Adrenal gland (tissue), 9 donors: ENCODE measurements at regions not wholly inside any gene's neighbourhood (a gene's known extent, or its start where the extent isn't known, plus 50 kb on each side); places are given as distances from the start of the nearest gene placed in this dataset.

Experiments
- DNase-seq, 7 donors: peaks; one replicate each; pipeline ENCODE4 v3.0.0-alpha.2; 2019 to 2020
- H3K27ac ChIP-seq, 5 donors: fragments of 200-600 bp; sonication (generic) in 4 of 5; 1 replicate in 3 of 5; 2 replicates in 2 of 5; pipeline versions ENCODE4 v1.5.1 to v1.8.0; 2016 to 2020; ENCODE audit warnings: mild to moderate bottlenecking in 1 of 5
- H3K27me3 ChIP-seq: fragments of 200-600 bp; 2 replicates; pipeline ENCODE4 v1.8.0; 2021
- H3K36me3 ChIP-seq, 2 donors: fragments of 200-600 bp; replicated peaks in 1 of 2; 1 replicate in 1 of 2; 2 replicates in 1 of 2; pipeline versions ENCODE4 v1.5.1 to v1.8.0; 2018 to 2022
- H3K4me1 ChIP-seq, 2 donors: fragments of 200-600 bp; replicated peaks in 1 of 2; 1 replicate in 1 of 2; 2 replicates in 1 of 2; pipeline versions ENCODE4 v1.5.1 to v1.8.0; 2018 to 2021
- H3K4me3 ChIP-seq, 4 donors: fragments of 200-600 bp; sonication (generic) in 3 of 4; one replicate each; pipeline ENCODE4 v1.5.1; 2016 to 2018
- H3K9me3 ChIP-seq, 3 donors: fragments of 200-600 bp; sonication (generic) in 1 of 3; replicated peaks in 1 of 3; 1 replicate in 2 of 3; 2 replicates in 1 of 3; pipeline versions ENCODE4 v1.5.1 to v1.8.0; 2016 to 2021
- POLR2A ChIP-seq, 2 donors: fragments of 450-650 bp; IDR thresholded peaks; one replicate each; pipeline ENCODE4 v1.6.1; 2017; ENCODE audit warnings: antibody characterized with exemption in 2 of 2, mild to moderate bottlenecking in 2 of 2, moderate library complexity in 1 of 2
- WGBS, 4 donors: extraction: QIAGEN DNeasy Blood & Tissue Kit in 2 of 4; methylation state at CpG; one replicate each; pipeline versions ENCODE4 v1.1.5 to v1.1.7; 2013 to 2017; 5-methylcytosine and 5-hydroxymethylcytosine counted together
- intact Hi-C, 2 donors: fragments of 100-400 bp; cut with DNase I; formaldehyde crosslinking; loops; one replicate each; pipeline versions ENCODE4 v1.14.1 to v1.15.0; 2022 to 2023
- TF ChIP-seq, protein P1 (sequence below), 6 experiments: fragments of 450-650 bp in 4 of 6; fragments of 200-600 bp in 2 of 6; sonication (generic) in 1 of 6; IDR thresholded peaks; 1 replicate in 5 of 6; 2 replicates in 1 of 6; pipeline versions ENCODE4 v1.5.1 to v1.8.0; 2016 to 2021; ENCODE audit warnings: antibody characterized with exemption in 6 of 6, mild to moderate bottlenecking in 2 of 6, moderate library complexity in 1 of 6
- donor health status: healthy with polysubstance abuse.
- donor health status: Bipolar disorder and iron deficiency.
- donor health status: DM: yes; HTN: yes; CAD: no.
- donor health status: DM: no; HTN: no; CAD: no.
- donor health status: DM: no; HTN: no; CAD: no.

DNA sequence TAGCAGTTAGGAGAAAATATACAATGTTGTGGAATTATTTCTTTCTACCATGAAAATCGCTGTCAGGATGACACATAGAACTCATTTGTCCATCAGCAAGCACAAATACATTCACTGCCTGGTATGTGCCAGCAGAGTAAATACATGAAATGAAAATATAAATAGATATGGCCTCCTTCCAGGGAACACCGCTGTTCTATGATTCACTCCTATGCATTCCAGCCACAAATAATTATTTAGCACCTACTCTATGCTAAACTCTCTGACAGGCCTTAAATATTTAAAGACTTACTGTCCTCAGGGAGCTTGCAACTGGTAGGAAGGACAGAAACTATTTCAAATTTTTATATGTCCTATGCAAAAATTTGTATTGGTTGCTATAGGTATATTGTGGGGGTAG is 975.0 kb upstream of the NCAM2 start:
- no peaks in the 10 kb centered on the region for H3K27me3 ChIP-seq
- TF ChIP-seq, protein P1, sequence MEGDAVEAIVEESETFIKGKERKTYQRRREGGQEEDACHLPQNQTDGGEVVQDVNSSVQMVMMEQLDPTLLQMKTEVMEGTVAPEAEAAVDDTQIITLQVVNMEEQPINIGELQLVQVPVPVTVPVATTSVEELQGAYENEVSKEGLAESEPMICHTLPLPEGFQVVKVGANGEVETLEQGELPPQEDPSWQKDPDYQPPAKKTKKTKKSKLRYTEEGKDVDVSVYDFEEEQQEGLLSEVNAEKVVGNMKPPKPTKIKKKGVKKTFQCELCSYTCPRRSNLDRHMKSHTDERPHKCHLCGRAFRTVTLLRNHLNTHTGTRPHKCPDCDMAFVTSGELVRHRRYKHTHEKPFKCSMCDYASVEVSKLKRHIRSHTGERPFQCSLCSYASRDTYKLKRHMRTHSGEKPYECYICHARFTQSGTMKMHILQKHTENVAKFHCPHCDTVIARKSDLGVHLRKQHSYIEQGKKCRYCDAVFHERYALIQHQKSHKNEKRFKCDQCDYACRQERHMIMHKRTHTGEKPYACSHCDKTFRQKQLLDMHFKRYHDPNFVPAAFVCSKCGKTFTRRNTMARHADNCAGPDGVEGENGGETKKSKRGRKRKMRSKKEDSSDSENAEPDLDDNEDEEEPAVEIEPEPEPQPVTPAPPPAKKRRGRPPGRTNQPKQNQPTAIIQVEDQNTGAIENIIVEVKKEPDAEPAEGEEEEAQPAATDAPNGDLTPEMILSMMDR (IDR thresholded peaks at IDR 0.05) = no peak
- TF ChIP-seq POLR2A (IDR thresholded peaks at IDR 0.05) = no peak
- 58 to 79% (median 72%) methylated on average over 2 of the region's 2 CpGs for WGBS, 4 donors
- H3K4me1 ChIP-seq = no peaks in the 10 kb centered on the region
- no peak overlapping the region for H3K4me3 ChIP-seq
- DNase-seq = no peak
- intact Hi-C loops = no loop called here
- H3K9me3 ChIP-seq = no peaks in the 10 kb centered on the region
- H3K36me3 ChIP-seq = no peaks in the 10 kb centered on the region
- no peak overlapping the region for H3K27ac ChIP-seq

DNA sequence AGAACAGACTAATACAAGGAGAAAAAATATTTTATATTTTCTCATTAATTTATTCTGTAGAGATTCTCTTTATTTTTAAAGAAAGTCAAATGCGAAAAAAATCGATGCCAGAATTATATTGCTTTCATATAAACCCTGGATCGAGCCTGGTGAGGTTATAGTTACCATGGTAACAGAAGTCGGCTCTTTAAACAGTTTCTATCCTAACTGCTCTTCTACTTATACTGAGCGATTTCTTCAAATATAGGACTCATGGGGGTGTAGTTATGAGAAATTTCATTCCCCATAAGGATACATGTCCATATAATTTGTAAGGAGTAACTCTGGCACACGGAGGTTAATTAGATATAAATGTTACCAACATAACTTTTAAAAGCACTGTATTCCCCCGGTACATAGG is 973.5 kb upstream of the NCAM2 start:
- WGBS, 4 donors = 82 to 90% (median 88%) methylated on average over 7 of the region's 7 CpGs
- Histone ChIP-seq H3K4me1 (no peaks in the 10 kb centered on the region), H3K27me3 (no peaks in the 10 kb centered on the region), H3K4me3 (no peak overlapping the region), H3K36me3 (no peaks in the 10 kb centered on the region), H3K9me3 (no peaks in the 10 kb centered on the region), H3K27ac (no peak overlapping the region)
- TF ChIP-seq POLR2A (IDR thresholded peaks at IDR 0.05) = no peak
- TF ChIP-seq, protein P1 (IDR thresholded peaks at IDR 0.05) = no peak
- intact Hi-C loops = no loop called here
- no peak for DNase-seq

DNA sequence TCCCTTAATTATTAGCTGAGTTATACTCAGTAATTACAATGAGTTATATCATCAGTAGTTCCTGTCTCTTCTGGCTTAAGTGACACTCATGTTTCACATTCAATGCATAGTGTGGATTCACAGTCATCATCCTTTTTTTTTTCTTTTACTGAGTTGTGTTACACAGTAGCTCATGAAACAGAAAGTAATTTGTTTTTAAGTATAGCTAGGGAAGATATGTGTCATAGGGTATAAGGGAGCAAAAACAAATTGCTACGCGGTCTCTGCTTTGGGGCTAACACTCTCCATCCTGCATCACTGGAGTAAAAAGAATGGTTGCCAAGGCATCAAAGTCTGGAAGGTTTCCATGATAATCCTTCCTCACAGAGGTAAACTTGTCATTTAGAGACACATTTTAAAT is 971.7 kb upstream of the NCAM2 start:
- Histone ChIP-seq H3K4me3 (no peak overlapping the region), H3K27me3 (no peaks in the 10 kb centered on the region), H3K36me3 (no peaks in the 10 kb centered on the region), H3K27ac (no peak overlapping the region), H3K9me3 (no peaks in the 10 kb centered on the region), H3K4me1 (no peaks in the 10 kb centered on the region)
- intact Hi-C loops = no loop called here
- no peak for TF ChIP-seq POLR2A (IDR thresholded peaks at IDR 0.05)
- TF ChIP-seq, protein P1 (IDR thresholded peaks at IDR 0.05) = no peak
- DNase-seq = no peak
- WGBS, 4 donors = 91 to 98% (median 94%) methylated on average over 2 of the region's 2 CpGs

DNA sequence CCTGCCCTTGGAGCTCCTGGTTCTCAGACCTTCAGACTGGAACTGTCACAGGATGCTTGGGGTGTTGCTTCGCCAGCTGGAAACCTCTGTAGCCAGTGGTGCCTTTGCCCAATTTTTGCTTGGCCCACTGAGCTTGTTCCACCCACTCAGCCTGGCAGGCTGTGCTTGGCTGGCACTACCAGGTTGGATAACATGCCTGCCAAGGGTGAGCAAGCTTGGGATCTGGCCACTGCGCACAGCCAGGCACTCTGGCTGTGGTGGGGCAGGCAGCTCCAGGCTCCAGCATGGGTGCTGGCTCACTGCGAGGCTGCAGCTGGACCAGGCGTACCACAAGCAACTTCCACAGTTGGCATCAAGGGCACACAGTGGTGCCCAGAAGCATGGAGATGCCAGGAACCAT is 967.8 kb upstream of the NCAM2 start:
- intact Hi-C loops = no loop called here
- DNase-seq = no peak
- 85 to 93% (median 87%) methylated on average over 2 to 4 of the region's 4 CpGs for WGBS, 4 donors

More for the DNA sequence above, 967.8 kb upstream of the NCAM2 start:
- no peaks in the 10 kb centered on the region for H3K36me3 ChIP-seq
- TF ChIP-seq, protein P1 (IDR thresholded peaks at IDR 0.05) = no peak
- TF ChIP-seq POLR2A (IDR thresholded peaks at IDR 0.05) = no peak
- no peaks in the 10 kb centered on the region for H3K27me3 ChIP-seq
- no peaks in the 10 kb centered on the region for H3K4me1 ChIP-seq
- no peak overlapping the region for H3K27ac ChIP-seq
- H3K9me3 ChIP-seq = no peaks in the 10 kb centered on the region
- no peak overlapping the region for H3K4me3 ChIP-seq
